Ovary (tissue), 7 donors: ENCODE measurements at regions not wholly inside any gene's neighbourhood (a gene's known extent, or its start where the extent isn't known, plus 50 kb on each side); places are given as distances from the start of the nearest gene placed in this dataset.

Experiments
- DNase-seq, 5 donors: peaks; one replicate each; pipeline ENCODE4 v3.0.0-alpha.2; 2019 to 2020
- H3K27ac ChIP-seq, 2 donors: fragments of 200-600 bp; one replicate each; pipeline versions ENCODE4 v1.5.1 to v1.8.0; 2019 to 2022
- H3K27me3 ChIP-seq: fragments of 200-600 bp; one replicate; pipeline ENCODE4 v1.8.0; 2022
- H3K36me3 ChIP-seq: fragments of 200-600 bp; sonication (generic); one replicate; pipeline ENCODE4 v1.5.1; 2019
- H3K4me1 ChIP-seq: one replicate; pipeline ENCODE4 v1.8.1; 2013; ENCODE audit warnings: mild to moderate bottlenecking, moderate library complexity; ENCODE audit not compliant: insufficient read depth
- H3K4me3 ChIP-seq: fragments of 200-600 bp; sonication (generic); one replicate; pipeline ENCODE4 v1.5.1; 2017
- H3K9me3 ChIP-seq, 2 donors: fragments of 200-600 bp in 1 of 2; sonication (generic) in 1 of 2; one replicate each; pipeline versions ENCODE4 v1.5.1 to v1.8.1; 2013 to 2019; ENCODE audit warnings: mild to moderate bottlenecking in 1 of 2, moderate library complexity in 1 of 2
- CTCF ChIP-seq, 3 donors: fragments of 450-650 bp in 2 of 3; fragments of 200-600 bp in 1 of 3; IDR thresholded peaks; one replicate each; pipeline versions ENCODE4 v1.5.1 to v1.8.0; 2016 to 2022; ENCODE audit warnings: antibody characterized with exemption in 3 of 3, mild to moderate bottlenecking in 1 of 3
- EP300 ChIP-seq: sonication (generic); formaldehyde crosslinking; IDR thresholded peaks from one replicate; pipeline ENCODE4 v1.6.1; 2017; ENCODE audit warnings: antibody characterized with exemption
- POLR2A ChIP-seq: fragments of 450-650 bp; IDR thresholded peaks from one replicate; pipeline ENCODE4 v1.6.1; 2017; ENCODE audit warnings: antibody characterized with exemption, mild to moderate bottlenecking, moderate library complexity
- WGBS, 3 donors: extraction: QIAGEN DNeasy Blood & Tissue Kit in 1 of 3; methylation state at CpG; one replicate each; pipeline versions ENCODE4 v1.1.5 to v1.1.7; 2013 to 2017; 5-methylcytosine and 5-hydroxymethylcytosine counted together
- intact Hi-C, 4 donors: fragments of 100-400 bp; cut with DNase I; formaldehyde crosslinking; loops; one replicate each; pipeline versions ENCODE4 v1.11.0 to v1.15.1; 2022 to 2023
- donor health status: DM: no; HTN: no; CAD: no; lungs with moderate emphysema.
- donor health status: DM: no; HTN: no; CAD: no.
- donor health status: Bipolar disorder and iron deficiency.
- donor health status: DM: no; HTN: no; CAD: no.
- donor health status: DM: yes; HTN: yes; CAD: no.

DNA sequence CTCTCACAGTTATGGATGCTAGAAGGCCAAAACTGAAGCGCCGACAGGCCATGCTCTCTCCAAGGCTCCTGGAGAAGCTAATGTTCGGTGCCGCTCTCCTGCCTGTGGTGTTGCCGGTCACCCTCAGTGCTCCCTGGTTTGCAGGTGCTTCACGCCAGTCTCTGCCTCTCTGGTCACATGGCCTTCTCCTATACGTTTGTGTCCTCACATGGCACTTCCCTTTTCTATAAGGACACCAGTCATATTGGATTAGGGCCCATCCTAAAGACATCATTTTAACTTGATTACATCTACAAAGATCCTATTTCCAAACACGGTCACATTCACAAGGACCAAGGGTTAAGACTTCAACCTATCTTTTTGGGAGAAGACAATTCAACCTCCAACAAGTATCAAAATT is 671.3 kb upstream of the ARGLU1 start:
- H3K27ac ChIP-seq: no peak overlapping the region
- TF ChIP-seq CTCF (IDR thresholded peaks at IDR 0.05): no peak
- TF ChIP-seq POLR2A: no peak
- TF ChIP-seq EP300: no peak
- intact Hi-C loops: no loop called here
- no peaks in the 10 kb centered on the region for H3K36me3 ChIP-seq
- H3K4me1 ChIP-seq: no peaks in the 10 kb centered on the region
- H3K9me3 ChIP-seq: no peaks in the 10 kb centered on the region
- H3K4me3 ChIP-seq: no peak overlapping the region
- no peaks in the 10 kb centered on the region for H3K27me3 ChIP-seq
- 80 to 92% (median 90%) methylated on average over 8 of the region's 8 CpGs for WGBS, 3 donors
- no peak for DNase-seq

DNA sequence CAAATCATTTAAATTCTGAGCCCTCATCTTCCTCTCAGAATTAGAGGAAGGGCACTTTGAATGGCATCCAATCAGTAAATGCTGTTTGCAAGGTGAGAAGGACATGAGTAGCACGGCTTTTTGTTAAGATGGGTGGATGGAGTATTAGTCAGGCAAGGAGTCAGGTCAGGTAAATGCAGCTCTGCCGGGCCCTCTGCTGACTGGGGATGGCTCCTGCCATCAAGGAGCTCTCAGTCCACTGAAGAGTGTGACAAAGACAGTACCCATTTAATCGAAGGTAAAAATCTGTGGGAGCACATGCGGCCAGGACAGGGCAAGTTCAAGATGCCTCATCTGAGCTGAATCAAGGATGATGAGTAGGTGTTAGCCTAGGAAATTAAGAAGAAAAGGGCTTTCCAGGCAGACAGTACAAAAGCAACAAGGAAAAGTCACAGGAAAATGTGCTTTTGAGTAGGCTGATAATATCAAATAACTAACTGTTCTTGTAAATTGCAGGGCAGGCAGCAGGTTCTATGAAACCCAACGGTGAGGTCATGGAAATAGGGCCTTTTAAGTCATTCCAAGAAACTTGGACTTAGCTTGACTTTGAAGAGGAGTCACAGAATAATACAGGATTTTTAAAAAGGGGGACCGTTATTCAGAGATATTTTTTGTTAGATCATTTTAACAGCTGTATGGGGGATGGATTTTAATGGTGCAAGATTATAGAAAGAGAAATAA is 670.5 kb upstream of the ARGLU1 start:
- no peak for DNase-seq
- Histone ChIP-seq H3K9me3 (no peaks in the 10 kb centered on the region), H3K4me1 (no peaks in the 10 kb centered on the region), H3K4me3 (no peak overlapping the region), H3K36me3 (no peaks in the 10 kb centered on the region), H3K27ac (no peak overlapping the region), H3K27me3 (no peaks in the 10 kb centered on the region)
- intact Hi-C loops: no loop called here
- TF ChIP-seq CTCF (IDR thresholded peaks at IDR 0.05) (no peak), POLR2A (no peak), EP300 (no peak)
- WGBS, 3 donors: 61 to 65% (median 64%) methylated on average over 6 of the region's 6 CpGs

DNA sequence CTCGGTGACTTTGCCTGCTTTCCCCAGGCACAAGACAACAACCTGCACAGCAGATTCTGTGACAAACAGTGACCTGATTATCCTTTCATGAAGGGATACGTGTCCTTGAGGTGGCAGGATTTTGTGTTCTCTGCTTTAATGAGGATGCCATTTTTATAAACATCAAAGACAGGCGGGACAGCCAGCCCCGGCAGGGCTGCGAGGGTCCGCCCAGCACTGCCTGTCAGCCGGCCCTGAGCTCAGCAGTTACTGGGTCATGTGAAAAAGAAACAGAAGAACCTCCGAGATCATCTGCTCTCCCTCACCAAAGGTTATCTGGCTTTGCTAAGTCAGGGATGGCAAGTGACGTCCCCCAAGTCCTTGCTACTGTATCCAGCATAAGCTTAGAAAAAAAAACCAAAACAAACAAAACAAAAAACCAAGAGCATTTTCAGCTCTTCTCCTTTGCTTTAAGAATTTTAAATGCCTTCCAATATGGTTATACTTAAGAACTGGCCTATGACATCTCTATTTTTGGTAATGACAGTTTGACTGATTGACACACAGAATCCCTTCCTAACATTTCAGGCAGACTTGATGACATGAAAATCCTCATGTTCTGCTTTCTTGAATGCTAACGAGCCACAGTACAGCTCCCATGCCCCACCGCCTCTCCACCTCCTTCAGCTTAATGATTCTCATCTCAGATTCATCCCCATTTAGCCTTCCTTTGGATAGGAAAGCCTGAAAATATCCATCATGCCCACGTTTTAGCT is 666.6 kb upstream of the ARGLU1 start:
- H3K27ac ChIP-seq: no peak overlapping the region
- H3K27me3 ChIP-seq: no peaks in the 10 kb centered on the region
- no peaks in the 10 kb centered on the region for H3K4me1 ChIP-seq
- intact Hi-C loops: no loop called here
- no peak overlapping the region for H3K4me3 ChIP-seq
- no peaks in the 10 kb centered on the region for H3K36me3 ChIP-seq
- no peaks in the 10 kb centered on the region for H3K9me3 ChIP-seq
- no peak for DNase-seq
- TF ChIP-seq EP300 (no peak), CTCF (IDR thresholded peaks at IDR 0.05) (no peak), POLR2A (no peak)
- WGBS, 3 donors: 29 to 40% (median 32%) methylated on average over 12 of the region's 12 CpGs

DNA sequence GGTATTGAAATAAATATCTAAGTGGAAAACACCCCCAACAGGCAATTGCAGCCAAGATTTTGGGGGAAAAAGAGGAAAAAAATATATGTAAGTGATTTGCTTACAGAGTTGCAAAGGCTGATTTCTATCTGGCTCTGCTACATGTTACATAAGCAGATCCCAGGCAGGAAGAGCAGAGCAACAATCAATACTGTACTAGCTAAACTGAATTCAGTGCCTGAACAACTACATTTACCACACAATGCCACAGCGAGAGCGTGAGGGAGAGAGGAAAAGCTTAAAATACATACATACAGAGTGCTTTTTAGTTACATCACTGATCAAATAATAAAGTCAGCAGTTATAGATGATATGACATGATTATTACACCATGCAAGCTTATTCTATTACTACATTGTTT is 665.6 kb upstream of the ARGLU1 start:
- Histone ChIP-seq H3K9me3 (no peaks in the 10 kb centered on the region), H3K36me3 (no peaks in the 10 kb centered on the region), H3K27ac (no peak overlapping the region), H3K27me3 (no peaks in the 10 kb centered on the region), H3K4me3 (no peak overlapping the region), H3K4me1 (no peaks in the 10 kb centered on the region)
- 92 to 96% (median 95%) methylated on average over 2 of the region's 2 CpGs for WGBS, 3 donors
- intact Hi-C loops: no loop called here
- no peak for TF ChIP-seq EP300
- no peak for TF ChIP-seq POLR2A
- TF ChIP-seq CTCF (IDR thresholded peaks at IDR 0.05): no peak
- DNase-seq: no peak
